ENCODE measurements at regions not wholly inside any gene's neighbourhood (a gene's known extent, or its start where the extent isn't known, plus 50 kb on each side); places are given as distances from the start of the nearest gene placed in this dataset.

- intact Hi-C loops (cut with DNase I) = no loop called here
- no peak for ATAC-seq
- no peak for TF ChIP-seq CTCF (IDR thresholded peaks at IDR 0.05)
- H3K27me3 ChIP-seq = no peaks in the 10 kb centered on the region
- DNase-seq = no peak
- H3K9me3 ChIP-seq = no peaks in the 10 kb centered on the region
- H3K4me1 ChIP-seq = no peaks in the 10 kb centered on the region
- H3K4me3 ChIP-seq = no peak overlapping the region
- no peak overlapping the region for H3K27ac ChIP-seq
- no peaks in the 10 kb centered on the region for H3K36me3 ChIP-seq
Measured at GRCh38 chr3:43910750-43911149, 220.0 kb downstream of the ABHD5 start.

DNA sequence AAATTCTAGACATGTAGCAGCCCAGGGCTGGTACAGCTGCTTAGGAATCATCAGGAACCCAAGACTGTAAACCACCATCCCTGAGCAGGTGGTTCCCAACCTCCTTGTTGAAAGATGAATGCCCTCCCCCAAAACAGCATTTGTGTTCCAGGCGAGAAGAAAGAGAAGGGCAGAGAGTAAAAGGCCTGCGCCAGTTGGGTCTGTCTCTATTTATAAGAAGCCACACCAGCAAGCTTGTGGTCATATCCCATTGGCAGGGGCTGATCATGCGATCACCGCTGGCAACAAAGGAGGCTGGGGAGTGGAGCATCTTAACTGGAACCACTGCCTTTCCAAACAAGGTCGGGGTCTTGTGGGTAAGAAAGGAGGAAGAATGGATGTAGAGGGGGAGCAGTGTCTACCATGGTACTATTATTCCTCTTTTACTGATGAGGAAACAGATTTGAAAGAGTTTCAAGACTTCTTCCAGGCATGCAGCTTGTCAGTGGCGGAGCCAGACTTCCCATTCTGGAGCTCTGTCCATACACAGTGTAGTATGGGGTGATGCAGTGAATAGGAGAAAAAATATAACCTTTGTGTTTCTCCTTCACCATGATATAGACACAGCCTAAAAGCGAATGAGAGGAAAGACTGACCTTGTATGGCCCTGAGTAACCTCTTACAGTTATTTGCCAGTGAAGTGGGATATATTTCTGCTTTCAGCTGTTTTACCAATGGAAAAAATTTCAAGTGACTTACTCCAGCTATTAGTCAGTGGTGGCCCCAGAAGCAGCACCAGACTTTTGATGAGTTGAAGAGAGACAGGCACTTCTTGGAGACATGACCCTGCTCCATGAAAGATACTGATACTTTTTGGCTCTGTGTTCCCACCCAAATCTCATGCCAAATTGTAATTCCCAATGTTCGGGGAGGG, 222.6 kb downstream of the ABHD5 start:
- TF ChIP-seq CTCF (IDR thresholded peaks at IDR 0.05) = no peak
- no peak for DNase-seq

DNA sequence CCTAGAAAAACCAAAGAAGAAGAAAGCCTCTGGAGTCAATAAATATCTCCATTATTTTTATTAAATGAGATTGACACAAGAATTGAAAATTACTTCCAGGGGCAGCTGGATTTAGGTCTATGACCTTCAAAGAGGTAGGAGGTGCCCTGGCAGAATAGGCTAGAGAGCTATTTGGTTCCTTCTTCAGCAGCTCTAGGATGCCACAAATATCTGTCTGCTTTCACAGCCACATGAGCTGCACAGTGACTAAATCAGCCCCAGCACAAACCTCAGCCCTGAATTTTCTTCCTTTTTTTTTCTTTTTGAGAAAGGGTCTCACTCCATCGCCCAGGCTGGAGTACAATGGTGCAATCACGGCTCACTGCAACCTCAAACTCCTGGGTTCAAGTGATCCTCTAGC, 223.5 kb downstream of the ABHD5 start:
- H3K27ac ChIP-seq = no peak overlapping the region
- no peaks in the 10 kb centered on the region for H3K9me3 ChIP-seq
- ATAC-seq = no peak
- DNase-seq = no peak
- H3K36me3 ChIP-seq = no peaks in the 10 kb centered on the region
- H3K4me1 ChIP-seq = no peaks in the 10 kb centered on the region
- no peak for TF ChIP-seq CTCF (IDR thresholded peaks at IDR 0.05)
- no peak overlapping the region for H3K4me3 ChIP-seq
- H3K27me3 ChIP-seq = no peaks in the 10 kb centered on the region
- intact Hi-C loops (cut with DNase I) = no loop called here

More for the DNA sequence above, 222.6 kb downstream of the ABHD5 start:
- intact Hi-C loops (cut with DNase I) = no loop called here
- no peak for ATAC-seq
- no peak overlapping the region for H3K4me3 ChIP-seq
- no peaks in the 10 kb centered on the region for H3K36me3 ChIP-seq
- H3K4me1 ChIP-seq = no peaks in the 10 kb centered on the region
- no peaks in the 10 kb centered on the region for H3K27me3 ChIP-seq
- H3K9me3 ChIP-seq = no peaks in the 10 kb centered on the region
- no peak overlapping the region for H3K27ac ChIP-seq

DNA sequence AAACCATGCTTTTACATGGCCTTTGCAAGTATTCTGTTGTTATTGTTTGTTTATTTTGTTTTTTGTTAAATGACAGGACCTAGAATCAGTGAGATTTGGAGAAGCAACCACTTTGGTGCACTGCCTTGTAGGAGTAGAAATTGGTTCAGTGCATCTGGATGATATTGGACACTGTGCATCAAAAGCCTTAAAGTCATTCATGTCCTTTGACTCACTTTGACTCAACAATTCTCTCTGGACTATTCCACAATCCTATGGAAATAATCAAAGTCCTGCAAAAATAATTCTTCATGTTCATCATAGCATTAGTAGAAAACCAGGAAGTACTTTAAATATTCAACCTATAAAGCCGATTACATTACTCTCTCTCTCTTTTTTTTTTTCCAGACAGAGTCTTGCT, 224.8 kb downstream of the ABHD5 start:
- Histone ChIP-seq H3K9me3 (no peaks in the 10 kb centered on the region), H3K36me3 (no peaks in the 10 kb centered on the region), H3K27ac (no peak overlapping the region), H3K4me3 (no peak overlapping the region), H3K4me1 (no peaks in the 10 kb centered on the region), H3K27me3 (no peaks in the 10 kb centered on the region)
- no peak for TF ChIP-seq CTCF (IDR thresholded peaks at IDR 0.05)
- DNase-seq (no peak), ATAC-seq (no peak)
- intact Hi-C loops (cut with DNase I) = no loop called here

DNA sequence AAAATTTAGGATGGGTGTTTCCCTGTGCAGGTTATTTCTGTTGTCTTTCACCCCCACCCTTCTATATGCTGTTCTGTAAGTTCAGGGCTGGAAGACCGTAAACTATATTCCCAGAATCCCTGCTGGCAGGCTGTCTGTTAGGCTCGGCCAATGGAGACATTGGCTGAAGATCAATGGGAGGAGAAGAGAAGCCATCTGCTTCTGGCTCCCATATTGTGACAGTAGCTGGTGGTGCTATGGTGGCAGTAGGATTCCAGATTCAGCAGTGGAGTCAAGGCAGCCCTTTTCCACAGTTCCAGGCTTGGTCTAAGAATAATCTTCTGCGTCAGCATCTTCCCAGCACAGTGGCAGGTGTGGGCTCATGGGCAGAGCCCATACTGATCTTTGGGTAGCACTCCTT, 226.6 kb downstream of the ABHD5 start:
- no peaks in the 10 kb centered on the region for H3K4me1 ChIP-seq
- no peak overlapping the region for H3K4me3 ChIP-seq
- DNase-seq (no peak), ATAC-seq (no peak)
- H3K9me3 ChIP-seq = no peaks in the 10 kb centered on the region
- TF ChIP-seq CTCF (IDR thresholded peaks at IDR 0.05) = no peak
- intact Hi-C loops (cut with DNase I) = no loop called here
- H3K27me3 ChIP-seq = peaks cover 8% of the 10 kb centered on the region
- no peaks in the 10 kb centered on the region for H3K36me3 ChIP-seq
- no peak overlapping the region for H3K27ac ChIP-seq
